ENCODE measurements at regions not wholly inside any gene's neighbourhood (a gene's known extent, or its start where the extent isn't known, plus 50 kb on each side); places are given as distances from the start of the nearest gene placed in this dataset.

- CTCF ChIA-PET, result no interaction called here
- no peak overlapping the region for H3K4me3 Mint-ChIP-seq
- DNase-seq, result no peak
- no peaks in the 10 kb centered on the region for H3K36me3 Mint-ChIP-seq (ENCODE audit: low read depth)
- H3K27me3 Mint-ChIP-seq, result no peaks in the 10 kb centered on the region
- Histone ChIP-seq H3K27ac (ENCODE audit: low read depth in 1 of 2, low read length in 2 of 2) (no peak overlapping the region), H3K4me3 (ENCODE audit: low read length) (no peak overlapping the region), H3K36me3 (ENCODE audit: insufficient read depth, low read length) (no peaks in the 10 kb centered on the region), H3K27me3 (ENCODE audit: control insufficient read depth in 1 of 2, insufficient read depth in 2 of 2, low read length in 2 of 2) (no peaks in the 10 kb centered on the region), H3K9me3 (ENCODE audit: control insufficient read depth in 1 of 2, insufficient read depth in 1 of 2, low read length in 2 of 2) (no peaks in the 10 kb centered on the region), H3K4me1 (ENCODE audit: insufficient read depth, low read length) (no peaks in the 10 kb centered on the region)
- POLR2A ChIA-PET, result no interaction called here
- H3K4me1 Mint-ChIP-seq (ENCODE audit: low read depth), result no peaks in the 10 kb centered on the region
- intact Hi-C loops (cut with DNase I, micrococcal nuclease), result no loop called here
- no peak for ATAC-seq (ENCODE audit: poor library complexity)
- TF ChIP-seq CTCF (IDR thresholded peaks at IDR 0.05), result no peak
- H3K27ac Mint-ChIP-seq, result no peak overlapping the region
- H3K9me3 Mint-ChIP-seq, result peaks cover 4% of the 10 kb centered on the region
Measured at GRCh38 chr12:74049348-74049747, 488.3 kb upstream of the ATXN7L3B start.

GRCh38 chr12:74051848-74052247 is 485.8 kb upstream of the ATXN7L3B start:
- H3K36me3 ChIP-seq (ENCODE audit: insufficient read depth, low read length), result no peaks in the 10 kb centered on the region
- no peaks in the 10 kb centered on the region for H3K36me3 Mint-ChIP-seq (ENCODE audit: low read depth)
- no peaks in the 10 kb centered on the region for H3K4me1 ChIP-seq (ENCODE audit: insufficient read depth, low read length)
- H3K9me3 ChIP-seq (ENCODE audit: control insufficient read depth in 1 of 2, insufficient read depth in 1 of 2, low read length in 2 of 2), result no peaks in the 10 kb centered on the region
- DNase-seq, result no peak
- H3K4me3 Mint-ChIP-seq, result no peak overlapping the region
- ChIA-PET POLR2A (no interaction called here), CTCF (no interaction called here)
- intact Hi-C loops (cut with DNase I, micrococcal nuclease), result no loop called here
- peaks cover 2% of the 10 kb centered on the region for H3K9me3 Mint-ChIP-seq
- no peak overlapping the region for H3K4me3 ChIP-seq (ENCODE audit: low read length)
- ATAC-seq (ENCODE audit: poor library complexity), result no peak
- H3K27me3 ChIP-seq (ENCODE audit: control insufficient read depth in 1 of 2, insufficient read depth in 2 of 2, low read length in 2 of 2), result no peaks in the 10 kb centered on the region
- no peaks in the 10 kb centered on the region for H3K27me3 Mint-ChIP-seq
- no peaks in the 10 kb centered on the region for H3K4me1 Mint-ChIP-seq (ENCODE audit: low read depth)
- no peak overlapping the region for H3K27ac ChIP-seq (ENCODE audit: low read depth in 1 of 2, low read length in 2 of 2)
- TF ChIP-seq CTCF (IDR thresholded peaks at IDR 0.05), result no peak
- H3K27ac Mint-ChIP-seq, result no peak overlapping the region

- no peak overlapping the region for H3K4me3 Mint-ChIP-seq
- DNase-seq (no peak), ATAC-seq (ENCODE audit: poor library complexity) (no peak)
- Histone ChIP-seq H3K36me3 (ENCODE audit: insufficient read depth, low read length) (no peaks in the 10 kb centered on the region), H3K4me3 (ENCODE audit: low read length) (no peak overlapping the region), H3K27me3 (ENCODE audit: control insufficient read depth in 1 of 2, insufficient read depth in 2 of 2, low read length in 2 of 2) (no peaks in the 10 kb centered on the region), H3K9me3 (ENCODE audit: control insufficient read depth in 1 of 2, insufficient read depth in 1 of 2, low read length in 2 of 2) (peaks cover 0 to 9% of the 10 kb centered on the region in 2 experiments), H3K27ac (ENCODE audit: low read depth in 1 of 2, low read length in 2 of 2) (no peak overlapping the region), H3K4me1 (ENCODE audit: insufficient read depth, low read length) (no peaks in the 10 kb centered on the region)
- H3K27ac Mint-ChIP-seq, result no peak overlapping the region
- ChIA-PET CTCF (no interaction called here), POLR2A (no interaction called here)
- peaks cover 15% of the 10 kb centered on the region for H3K9me3 Mint-ChIP-seq
- TF ChIP-seq CTCF (IDR thresholded peaks at IDR 0.05), result no peak
- no peaks in the 10 kb centered on the region for H3K27me3 Mint-ChIP-seq
- H3K4me1 Mint-ChIP-seq (ENCODE audit: low read depth), result no peaks in the 10 kb centered on the region
- no peaks in the 10 kb centered on the region for H3K36me3 Mint-ChIP-seq (ENCODE audit: low read depth)
- intact Hi-C loops (cut with DNase I, micrococcal nuclease), result no loop called here
Measured at GRCh38 chr12:74066476-74066875, 471.2 kb upstream of the ATXN7L3B start.
